DOHH2 (cell line): ENCODE measurements at regions not wholly inside any gene's neighbourhood (a gene's known extent, or its start where the extent isn't known, plus 50 kb on each side); places are given as distances from the start of the nearest gene placed in this dataset.

ENCODE experiments used
- H3F3A ChIP-seq: fragments of 200-600 bp; sonication (generic), shearing (Covaris generic); 2 replicates; pipeline ENCODE4 v1.6.0; 2016; ENCODE audit warnings: antibody characterized with exemption, mild to moderate bottlenecking; ENCODE audit not compliant: control insufficient read depth, insufficient read depth
- H3K27ac ChIP-seq: fragments of 200-600 bp; sonication (generic); 2 replicates; pipeline ENCODE4 v1.5.1; 2014; ENCODE audit warnings: low read depth, mild to moderate bottlenecking, low read length, moderate library complexity
- H3K27me3 ChIP-seq: fragments of 200-600 bp; sonication (generic); 2 replicates; pipeline ENCODE4 v1.6.1; 2014; ENCODE audit warnings: mild to moderate bottlenecking, low read length, mixed read lengths; ENCODE audit not compliant: control insufficient read depth
- H3K36me3 ChIP-seq: fragments of 200-600 bp; sonication (generic); 2 replicates; pipeline ENCODE4 v1.6.1; 2014; ENCODE audit warnings: mild to moderate bottlenecking, low read length, moderate library complexity, mixed read lengths; ENCODE audit not compliant: control insufficient read depth
- H3K4me1 ChIP-seq: fragments of 200-600 bp; sonication (generic); 2 replicates; pipeline ENCODE4 v1.6.1; 2014; ENCODE audit warnings: mild to moderate bottlenecking, low read length, mixed read lengths; ENCODE audit not compliant: control insufficient read depth
- H3K4me2 ChIP-seq: fragments of 200-600 bp; sonication (generic); 2 replicates; pipeline ENCODE4 v1.6.0; 2014; ENCODE audit warnings: mild to moderate bottlenecking, low read length, moderate library complexity
- H3K4me3 ChIP-seq: fragments of 200-600 bp; sonication (generic); 2 replicates; pipeline ENCODE4 v1.5.1; 2014; ENCODE audit warnings: mild to moderate bottlenecking, low read length, mixed read lengths
- H3K79me2 ChIP-seq: fragments of 200-600 bp; sonication (generic); 2 replicates; pipeline ENCODE4 v1.6.1; 2014; ENCODE audit warnings: mild to moderate bottlenecking, low read length, mixed read lengths; ENCODE audit not compliant: control insufficient read depth
- H3K9me2 ChIP-seq: fragments of 200-600 bp; sonication (generic); replicated peaks from 2 replicates; pipeline ENCODE4 v1.6.1; 2014; ENCODE audit warnings: mild to moderate bottlenecking, low read length, mixed read lengths; ENCODE audit not compliant: control insufficient read depth
- H3K9me3 ChIP-seq: fragments of 200-600 bp; sonication (generic); 2 replicates; pipeline ENCODE4 v1.6.1; 2014; ENCODE audit warnings: antibody characterized with exemption, low read length, mixed read lengths; ENCODE audit not compliant: control insufficient read depth, insufficient read depth
- H4K20me1 ChIP-seq: fragments of 200-600 bp; sonication (generic); 2 replicates; pipeline ENCODE4 v1.6.0; 2014; ENCODE audit warnings: low read depth, mild to moderate bottlenecking, antibody characterized with exemption, low read length, moderate library complexity; ENCODE audit not compliant: control insufficient read depth, insufficient read depth
- CTCF ChIP-seq: fragments of 200-600 bp; sonication (generic); IDR thresholded peaks from one replicate; pipeline ENCODE4 v1.5.1; 2014; ENCODE audit warnings: antibody characterized with exemption, mild to moderate bottlenecking, low read depth, low read length; ENCODE audit not compliant: poor library complexity, severe bottlenecking
- EZH2phosphoT487 ChIP-seq: fragments of 200-600 bp; sonication (generic); IDR thresholded peaks from 2 replicates; pipeline ENCODE4 v1.6.1; 2017; ENCODE audit warnings: borderline replicate concordance, mild to moderate bottlenecking, antibody characterized with exemption, low read length, moderate library complexity, mixed read lengths

- no peaks in the 10 kb centered on the region for H3K36me3 ChIP-seq
- H3K9me2 ChIP-seq: no peaks in the 10 kb centered on the region
- no peaks in the 10 kb centered on the region for H4K20me1 ChIP-seq
- no peak overlapping the region for H3K27ac ChIP-seq
- no peak for TF ChIP-seq CTCF
- no peak for TF ChIP-seq EZH2phosphoT487
- H3K79me2 ChIP-seq: no peaks in the 10 kb centered on the region
- no peaks in the 10 kb centered on the region for H3K4me1 ChIP-seq
- no peaks in the 10 kb centered on the region for H3K9me3 ChIP-seq
- no peak overlapping the region for H3K4me2 ChIP-seq
- H3K4me3 ChIP-seq: no peak overlapping the region
- no peaks in the 10 kb centered on the region for H3F3A ChIP-seq
- peaks cover 2% of the 10 kb centered on the region; the same call in 1 of the 2 replicates for H3K27me3 ChIP-seq
Observed at GRCh38 chr5:152255411-152255810, 149.7 kb downstream of the NMUR2 start.

- no peak for TF ChIP-seq EZH2phosphoT487
- TF ChIP-seq CTCF: no peak
- Histone ChIP-seq H3K9me3 (no peaks in the 10 kb centered on the region), H3K4me1 (no peaks in the 10 kb centered on the region), H3K9me2 (no peaks in the 10 kb centered on the region), H3K4me2 (no peak overlapping the region), H3K36me3 (no peaks in the 10 kb centered on the region), H4K20me1 (no peaks in the 10 kb centered on the region), H3K4me3 (no peak overlapping the region), H3K27ac (no peak overlapping the region), H3F3A (no peaks in the 10 kb centered on the region), H3K27me3 (no peaks in the 10 kb centered on the region), H3K79me2 (no peaks in the 10 kb centered on the region)
Observed at GRCh38 chr5:152247850-152248385, 157.2 kb downstream of the NMUR2 start.

GRCh38 chr5:152246401-152246800 lies 158.7 kb downstream of the NMUR2 start:
- H3K4me2 ChIP-seq: no peak overlapping the region
- no peaks in the 10 kb centered on the region for H3K27me3 ChIP-seq
- no peaks in the 10 kb centered on the region for H3K36me3 ChIP-seq
- no peak overlapping the region for H3K27ac ChIP-seq
- H3K4me3 ChIP-seq: no peak overlapping the region
- no peaks in the 10 kb centered on the region for H3K9me2 ChIP-seq
- no peak for TF ChIP-seq EZH2phosphoT487
- no peak for TF ChIP-seq CTCF
- H4K20me1 ChIP-seq: no peaks in the 10 kb centered on the region
- H3K79me2 ChIP-seq: no peaks in the 10 kb centered on the region
- H3K4me1 ChIP-seq: no peaks in the 10 kb centered on the region
- H3F3A ChIP-seq: no peaks in the 10 kb centered on the region
- H3K9me3 ChIP-seq: no peaks in the 10 kb centered on the region
